Gastrocnemius medialis (tissue), 4 donors: ENCODE measurements at regions not wholly inside any gene's neighbourhood (a gene's known extent, or its start where the extent isn't known, plus 50 kb on each side); places are given as distances from the start of the nearest gene placed in this dataset.

Experiments
- CTCF ChIP-seq, 5 experiments: fragments of 450-650 bp in 3 of 5; fragments of 200-600 bp in 2 of 5; sonication (generic) in 2 of 5; IDR thresholded peaks in 4 of 5; conservative IDR thresholded peaks in 1 of 5; 1 replicate in 4 of 5; 2 replicates in 1 of 5; pipeline ENCODE4 v1.5.1; 2016 to 2019; ENCODE audit warnings: antibody characterized with exemption in 5 of 5, mild to moderate bottlenecking in 3 of 5, moderate library complexity in 3 of 5
- POLR2A ChIP-seq, 2 donors: fragments of 450-650 bp; IDR thresholded peaks; one replicate each; pipeline ENCODE4 v1.6.1; 2017; ENCODE audit warnings: antibody characterized with exemption in 2 of 2, mild to moderate bottlenecking in 2 of 2, moderate library complexity in 2 of 2

GRCh38 chr1:218568962-218569550, 223.9 kb downstream of the TGFB2 start:
- TF ChIP-seq POLR2A (IDR thresholded peaks at IDR 0.05) (no peak), CTCF (IDR thresholded peaks at IDR 0.05 in 4 of 5, conservative IDR thresholded peaks at IDR 0.05 in 1 of 5) (no peak)
